ENCODE measurements at regions not wholly inside any gene's neighbourhood (a gene's known extent, or its start where the extent isn't known, plus 50 kb on each side); places are given as distances from the start of the nearest gene placed in this dataset.

DNA sequence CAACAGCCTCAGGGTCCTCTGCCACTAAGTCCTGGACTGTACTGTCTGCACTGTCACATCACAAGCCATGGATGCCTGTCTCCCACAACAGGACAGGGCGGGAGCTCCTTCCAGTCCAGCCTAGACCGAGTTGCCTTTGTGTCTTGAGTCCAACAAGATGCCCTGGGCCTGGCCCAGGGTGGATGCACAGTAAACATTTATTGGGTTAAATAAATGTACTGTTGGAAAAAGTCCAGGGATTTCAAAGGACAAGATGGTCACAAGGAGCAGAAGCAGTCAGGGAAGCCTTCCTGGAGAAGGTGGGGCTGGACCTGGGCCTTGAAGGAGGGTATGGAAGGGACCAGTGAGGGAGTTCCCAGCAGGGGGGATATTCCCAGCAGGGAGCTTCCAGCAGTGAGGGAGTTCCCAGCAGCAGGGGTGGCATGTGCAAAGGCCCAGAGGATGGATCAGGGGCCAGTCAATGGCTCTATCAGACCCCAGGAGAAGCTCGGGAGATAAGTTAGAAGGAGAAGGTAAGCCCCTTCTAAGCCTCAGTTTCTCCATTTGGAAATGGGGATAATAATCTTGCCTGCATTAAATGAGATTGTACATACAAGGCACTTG is 72.7 kb upstream of the NEURL1B start:
- intact Hi-C loops (cut with micrococcal nuclease), result no loop called here
- Mint-ChIP-seq H3K4me1 (ENCODE audit: insufficient read depth, unreplicated experiment) (peaks cover 6% of the 10 kb centered on the region), H3K4me3 (ENCODE audit: unreplicated experiment) (no peak overlapping the region), H3K36me3 (ENCODE audit: insufficient read depth, unreplicated experiment) (no peaks in the 10 kb centered on the region), H3K9me3 (ENCODE audit: unreplicated experiment) (no peaks in the 10 kb centered on the region), H3K27me3 (ENCODE audit: insufficient read depth, unreplicated experiment) (peaks cover 30% of the 10 kb centered on the region), H3K27ac (ENCODE audit: low read depth, unreplicated experiment) (no peak overlapping the region)
- TF ChIP-seq, protein P1, sequence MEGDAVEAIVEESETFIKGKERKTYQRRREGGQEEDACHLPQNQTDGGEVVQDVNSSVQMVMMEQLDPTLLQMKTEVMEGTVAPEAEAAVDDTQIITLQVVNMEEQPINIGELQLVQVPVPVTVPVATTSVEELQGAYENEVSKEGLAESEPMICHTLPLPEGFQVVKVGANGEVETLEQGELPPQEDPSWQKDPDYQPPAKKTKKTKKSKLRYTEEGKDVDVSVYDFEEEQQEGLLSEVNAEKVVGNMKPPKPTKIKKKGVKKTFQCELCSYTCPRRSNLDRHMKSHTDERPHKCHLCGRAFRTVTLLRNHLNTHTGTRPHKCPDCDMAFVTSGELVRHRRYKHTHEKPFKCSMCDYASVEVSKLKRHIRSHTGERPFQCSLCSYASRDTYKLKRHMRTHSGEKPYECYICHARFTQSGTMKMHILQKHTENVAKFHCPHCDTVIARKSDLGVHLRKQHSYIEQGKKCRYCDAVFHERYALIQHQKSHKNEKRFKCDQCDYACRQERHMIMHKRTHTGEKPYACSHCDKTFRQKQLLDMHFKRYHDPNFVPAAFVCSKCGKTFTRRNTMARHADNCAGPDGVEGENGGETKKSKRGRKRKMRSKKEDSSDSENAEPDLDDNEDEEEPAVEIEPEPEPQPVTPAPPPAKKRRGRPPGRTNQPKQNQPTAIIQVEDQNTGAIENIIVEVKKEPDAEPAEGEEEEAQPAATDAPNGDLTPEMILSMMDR (IDR thresholded peaks at IDR 0.05; ENCODE audit: unreplicated experiment), result no peak
- CTCF ChIA-PET, result interaction anchor here (0.7 kb wide), 1 partner anchor 23 kb away, joined by 3 read pairs; no protein-coding TSS in a partner anchor
- DNase-seq (ENCODE audit: unreplicated experiment), result no peak
- no TSS peak for BruUV-seq (replicated peaks)
- POLR2A ChIA-PET, result interaction anchor here (0.6 kb wide), 1 partner anchor 68 kb away, joined by 3 read pairs; no protein-coding TSS in a partner anchor

DNA sequence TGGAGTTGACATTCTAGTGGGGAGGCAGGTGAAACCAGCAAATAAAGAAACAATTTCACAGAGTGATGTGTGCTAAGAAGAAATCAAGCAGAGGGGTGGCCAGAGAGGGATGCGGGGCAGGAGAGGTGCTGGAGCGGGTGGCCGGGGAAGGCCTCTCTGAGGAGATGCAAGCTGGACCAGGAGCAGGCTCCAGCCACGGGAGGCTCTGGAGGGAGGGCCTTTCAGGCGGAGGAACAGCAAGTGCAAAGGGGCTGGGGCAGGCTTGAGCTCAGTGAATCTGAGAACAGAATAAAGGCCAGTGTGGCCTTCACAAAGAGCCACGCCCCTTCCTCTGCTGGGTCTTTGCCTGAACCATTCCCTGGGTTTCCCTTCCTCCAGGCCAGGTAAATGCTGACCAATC is 73.2 kb upstream of the NEURL1B start:
- Mint-ChIP-seq H3K4me3 (ENCODE audit: unreplicated experiment) (no peak overlapping the region), H3K36me3 (ENCODE audit: insufficient read depth, unreplicated experiment) (no peaks in the 10 kb centered on the region), H3K27me3 (ENCODE audit: insufficient read depth, unreplicated experiment) (peaks cover 36% of the 10 kb centered on the region), H3K9me3 (ENCODE audit: unreplicated experiment) (no peaks in the 10 kb centered on the region), H3K27ac (ENCODE audit: low read depth, unreplicated experiment) (no peak overlapping the region), H3K4me1 (ENCODE audit: insufficient read depth, unreplicated experiment) (peaks cover 6% of the 10 kb centered on the region)
- no peak for DNase-seq (ENCODE audit: unreplicated experiment)
- ChIA-PET CTCF (interaction anchor here (0.7 to 0.8 kb wide), 2 partner anchors 20 to 24 kb away, joined by 3 read pairs; no protein-coding TSS in a partner anchor), POLR2A (no interaction called here)
- TF ChIP-seq, protein P1 (IDR thresholded peaks at IDR 0.05; ENCODE audit: unreplicated experiment), result no peak
- BruUV-seq (replicated peaks), result no TSS peak
- intact Hi-C loops (cut with micrococcal nuclease), result no loop called here

DNA sequence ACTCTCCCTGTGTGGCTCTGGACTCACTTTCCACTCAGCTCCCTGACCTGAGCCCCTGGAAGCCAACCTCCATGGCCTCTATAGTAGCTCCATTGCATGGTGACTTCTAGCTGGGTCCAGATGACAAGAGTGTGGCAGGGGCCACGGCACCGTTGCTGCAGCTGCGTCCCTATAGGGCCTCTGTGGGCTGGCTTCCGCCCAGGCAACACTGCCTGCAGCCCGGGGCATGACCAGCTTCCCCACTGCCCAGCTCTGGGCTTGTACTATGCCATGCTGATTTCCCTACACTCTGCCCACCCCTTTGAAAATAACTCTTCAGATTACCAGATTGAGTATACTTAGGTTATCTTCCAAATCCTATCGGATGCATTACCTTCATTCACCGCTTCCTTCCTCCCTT is 73.8 kb upstream of the NEURL1B start:
- intact Hi-C loops (cut with micrococcal nuclease), result no loop called here
- Mint-ChIP-seq H3K9me3 (ENCODE audit: unreplicated experiment) (no peaks in the 10 kb centered on the region), H3K4me3 (ENCODE audit: unreplicated experiment) (no peak overlapping the region), H3K27me3 (ENCODE audit: insufficient read depth, unreplicated experiment) (peaks cover 41% of the 10 kb centered on the region), H3K27ac (ENCODE audit: low read depth, unreplicated experiment) (no peak overlapping the region), H3K36me3 (ENCODE audit: insufficient read depth, unreplicated experiment) (no peaks in the 10 kb centered on the region), H3K4me1 (ENCODE audit: insufficient read depth, unreplicated experiment) (peaks cover 6% of the 10 kb centered on the region)
- CTCF ChIA-PET, result interaction anchor here (0.8 kb wide), 1 partner anchor 21 kb away, joined by 3 read pairs; no protein-coding TSS in a partner anchor
- BruUV-seq (replicated peaks), result no TSS peak
- TF ChIP-seq, protein P1 (IDR thresholded peaks at IDR 0.05; ENCODE audit: unreplicated experiment), result no peak
- POLR2A ChIA-PET, result interaction anchor here (1.0 to 1.3 kb wide), 2 partner anchors 34 to 63 kb away, joined by 3 read pairs; no protein-coding TSS in a partner anchor
- DNase-seq (ENCODE audit: unreplicated experiment), result no peak

DNA sequence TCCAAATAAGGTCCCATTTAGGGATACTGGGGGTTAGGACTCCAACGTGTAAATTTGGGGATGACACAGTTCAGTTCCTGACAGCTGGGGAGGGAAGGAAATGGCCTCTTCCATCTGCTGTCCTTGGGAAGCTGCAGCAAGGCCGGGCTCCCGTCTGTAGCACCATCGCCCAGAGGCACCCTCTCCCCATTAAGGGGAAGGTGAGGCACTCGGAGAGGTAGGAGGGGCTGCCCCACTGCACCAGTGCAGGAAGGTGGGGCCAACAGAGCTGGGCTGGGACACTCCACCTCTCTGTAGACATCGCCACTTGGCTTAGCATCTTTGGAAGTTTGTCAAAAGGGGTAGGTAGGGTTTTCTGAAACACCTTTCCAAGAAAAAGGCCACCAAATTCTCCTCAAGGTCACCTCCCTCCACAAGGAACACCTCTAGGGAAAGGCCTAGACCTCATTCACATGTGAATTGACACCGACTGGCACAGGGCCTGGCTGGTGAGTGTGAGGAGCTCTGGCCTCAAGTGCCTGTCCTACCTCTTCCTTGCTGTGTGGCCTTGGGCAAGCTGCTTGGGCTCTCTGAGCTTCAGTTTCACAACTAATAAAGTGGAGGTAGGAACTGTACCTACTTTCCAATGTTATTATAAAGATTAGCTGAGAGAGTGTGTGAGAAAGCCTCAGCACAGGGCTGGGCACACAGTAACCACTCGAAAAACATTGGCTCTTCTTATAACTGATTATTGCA is 75.0 kb upstream of the NEURL1B start:
- peaks cover 9% of the 10 kb centered on the region for H3K4me1 Mint-ChIP-seq (ENCODE audit: insufficient read depth, unreplicated experiment)
- peaks cover 32% of the 10 kb centered on the region for H3K27me3 Mint-ChIP-seq (ENCODE audit: insufficient read depth, unreplicated experiment)
- H3K27ac Mint-ChIP-seq (ENCODE audit: low read depth, unreplicated experiment), result no peak overlapping the region
- peaks cover 6% of the 10 kb centered on the region for H3K36me3 Mint-ChIP-seq (ENCODE audit: insufficient read depth, unreplicated experiment)
- H3K9me3 Mint-ChIP-seq (ENCODE audit: unreplicated experiment), result no peaks in the 10 kb centered on the region
- ChIA-PET CTCF (interaction anchor here (0.6 to 1.5 kb wide), 4 partner anchors 19 to 728 kb away, joined by 3 to 4 read pairs (median 3); no protein-coding TSS in a partner anchor), POLR2A (interaction anchor here (0.5 to 1.3 kb wide), 5 partner anchors 26 to 636 kb away, joined by 3 to 6 read pairs (median 3); no protein-coding TSS in a partner anchor)
- intact Hi-C loops (cut with micrococcal nuclease), result no loop called here
- no TSS peak for BruUV-seq (replicated peaks)
- TF ChIP-seq, protein P1 (IDR thresholded peaks at IDR 0.05; ENCODE audit: unreplicated experiment), result no peak
- H3K4me3 Mint-ChIP-seq (ENCODE audit: unreplicated experiment), result no peak overlapping the region
- no peak for DNase-seq (ENCODE audit: unreplicated experiment)
